K562 (cell line): ENCODE measurements at regions not wholly inside any gene's neighbourhood (a gene's known extent, or its start where the extent isn't known, plus 50 kb on each side); places are given as distances from the start of the nearest gene placed in this dataset.

ENCODE experiments used
- ATAC-seq: fragments of 200-7000 bp; cut with Tn5 transposase; 3 replicates; pipeline ENCODE4 v1.9.1; 2020; ENCODE audit warnings: moderate library complexity
- BruUV-seq: library from RNA; stranded (reverse); fragments of 400-500 nt; replicated peaks from 2 replicates; lab custom pipeline; 2021; lab: Mats Ljungman, UMichigan
- CTCF ChIA-PET: fragments of 300-600 bp; formaldehyde crosslinking; extraction: SDS; loops from one replicate; lab custom pipeline; 2021; ENCODE audit warnings: low intra/inter-chr PET ratio; lab: Yijun Ruan, JAX
- POLR2A ChIA-PET: fragments of 300-600, 350-650 bp; sonication (Branson Sonifier 250); formaldehyde crosslinking; extraction: SDS; loops from one replicate; lab custom pipeline; 2021; ENCODE audit warnings: antibody characterized with exemption, inconsistent platforms; lab: Yijun Ruan, JAX
- DNase-seq, 4 experiments: peaks; one replicate each; pipeline versions ENCODE4 v3.0.0 to v3.0.0-alpha.2; 2011 to 2018; ENCODE audit warnings: low spot score in 3 of 4, mixed read lengths in 3 of 4; ENCODE audit errors: extremely low read depth in 1 of 4
- FAIRE-seq: peaks from 2 replicates; lab custom pipeline; 2011; peaks lifted over from hg19 to GRCh38; lab: Jason Lieb, UNC
- H2AFZ ChIP-seq: 2 replicates; pipeline ENCODE4 v1.6.0; 2011; ENCODE audit warnings: low read depth, low read length, control low read depth, inconsistent platforms
- H3K27ac ChIP-seq: fragments of 200-600 bp; 3 replicates; pipeline ENCODE4 v1.8.0; 2011; ENCODE audit warnings: low read depth, mild to moderate bottlenecking, control low read depth, inconsistent platforms, low read length, moderate library complexity, mixed read lengths; ENCODE audit errors: extremely low read depth
- H3K27me3 ChIP-seq, 2 experiments: fragments of 300-600 bp in 1 of 2; 2 replicates in 1 of 2; 3 replicates in 1 of 2; pipeline versions ENCODE4 v1.6.0 to v1.8.0; 2011; ENCODE audit warnings: inconsistent platforms in 2 of 2, low read length in 2 of 2, mild to moderate bottlenecking in 1 of 2, mixed read lengths in 1 of 2, moderate library complexity in 1 of 2; ENCODE audit not compliant: control insufficient read depth in 2 of 2, insufficient read depth in 2 of 2
- H3K36me3 ChIP-seq: fragments of 300-600 bp; 3 replicates; pipeline ENCODE4 v1.8.0; 2011; ENCODE audit warnings: mild to moderate bottlenecking, low read length, inconsistent platforms; ENCODE audit not compliant: control insufficient read depth, insufficient read depth
- H3K4me1 ChIP-seq, 2 experiments: fragments of 200-600 bp in 1 of 2; replicated peaks in 1 of 2; 2 replicates in 1 of 2; 3 replicates in 1 of 2; pipeline versions ENCODE4 v1.5.1 to v1.8.0; 2011; ENCODE audit warnings: inconsistent platforms in 2 of 2, low read length in 2 of 2, mild to moderate bottlenecking in 1 of 2, mixed read lengths in 1 of 2, moderate library complexity in 1 of 2; ENCODE audit not compliant: control insufficient read depth in 2 of 2, insufficient read depth in 2 of 2
- H3K4me2 ChIP-seq: 2 replicates; pipeline ENCODE4 v1.6.1; 2011; ENCODE audit warnings: low read length, control low read depth, inconsistent platforms, mixed read lengths; ENCODE audit not compliant: insufficient read depth
- H3K4me3 ChIP-seq: fragments of 200-600 bp; sonication (generic), shearing (Covaris generic); 2 replicates; pipeline ENCODE4 v1.5.1; 2016; ENCODE audit warnings: control low read depth, inconsistent platforms
- H3K79me2 ChIP-seq: fragments of 200-600 bp; 3 replicates; pipeline ENCODE4 v1.8.0; 2011; ENCODE audit warnings: low read length, inconsistent platforms; ENCODE audit not compliant: control insufficient read depth, insufficient read depth
- H3K9ac ChIP-seq, 2 experiments: 2 replicates each; pipeline versions ENCODE4 v1.6.0 to v1.6.1; 2011; ENCODE audit warnings: low read depth in 2 of 2, low read length in 2 of 2, control low read depth in 1 of 2, inconsistent platforms in 1 of 2, mild to moderate bottlenecking in 1 of 2, mixed read lengths in 1 of 2; ENCODE audit not compliant: insufficient read depth in 1 of 2
- H3K9me1 ChIP-seq: one replicate; pipeline ENCODE4 v1.6.0; 2011; ENCODE audit warnings: inconsistent platforms, mild to moderate bottlenecking, low read length, moderate library complexity; ENCODE audit not compliant: control insufficient read depth, insufficient read depth
- H3K9me3 ChIP-seq: replicated peaks from 2 replicates; pipeline ENCODE4 v1.5.1; 2011; ENCODE audit warnings: low read depth, low read length, inconsistent platforms; ENCODE audit not compliant: control insufficient read depth, insufficient read depth
- H4K20me1 ChIP-seq: replicated peaks from 2 replicates; pipeline ENCODE4 v1.6.1; 2011; ENCODE audit warnings: low read length, inconsistent platforms, mixed read lengths; ENCODE audit not compliant: control insufficient read depth, insufficient read depth
- ATF1 ChIP-seq, 2 experiments: fragments of 450-650 bp in 1 of 2; IDR thresholded peaks; 2 replicates each; pipeline ENCODE4 v1.6.1; 2016; ENCODE audit warnings: missing compliant biosample characterization in 1 of 2, missing genetic modification characterization in 1 of 2
- C11orf30 ChIP-seq: fragments of 450-650 bp; IDR thresholded peaks from 2 replicates; pipeline ENCODE4 v1.6.1; 2016; ENCODE audit warnings: low read depth, mild to moderate bottlenecking
- CEBPB ChIP-seq: fragments of 450-650 bp; IDR thresholded peaks from 2 replicates; pipeline ENCODE4 v1.6.1; 2016; ENCODE audit warnings: missing genetic modification characterization, missing compliant biosample characterization
- CTBP1 ChIP-seq: fragments of 450-650 bp; IDR thresholded peaks from 2 replicates; pipeline ENCODE4 v1.6.1; 2016; ENCODE audit warnings: borderline replicate concordance
- ELF4 ChIP-seq: fragments of 450-650 bp; formaldehyde crosslinking; IDR thresholded peaks from 2 replicates; pipeline ENCODE4 v1.4.0; 2022; ENCODE audit warnings: missing genetic modification characterization
- PHB ChIP-seq: fragments of 250-450 bp; sonication (Bioruptor Pico); IDR thresholded peaks from 2 replicates; pipeline ENCODE4 v1.5.0; 2021
- PHTF2 ChIP-seq: fragments of 250-450 bp; sonication (Bioruptor Pico); IDR thresholded peaks from 2 replicates; pipeline ENCODE4 v1.5.0; 2021; ENCODE audit warnings: mild to moderate bottlenecking
- POLR2G ChIP-seq: fragments of 200-400 bp; formaldehyde crosslinking; IDR thresholded peaks from 2 replicates; pipeline ENCODE4 v1.6.1; 2017; ENCODE audit warnings: low read depth, mild to moderate bottlenecking, antibody characterized with exemption, low read length, moderate library complexity
- STAG1 ChIP-seq: sonication (generic); formaldehyde crosslinking; IDR thresholded peaks from 2 replicates; pipeline ENCODE4 v1.5.0; 2020; ENCODE audit warnings: missing genetic modification reagents, borderline replicate concordance
- ZNF143 ChIP-seq: sonication (generic); formaldehyde crosslinking; IDR thresholded peaks from 2 replicates; pipeline ENCODE4 v1.9.0; 2022; ENCODE audit warnings: mild to moderate bottlenecking, missing genetic modification reagents
- ZNF184 ChIP-seq: sonication (generic); formaldehyde crosslinking; IDR thresholded peaks from 2 replicates; pipeline ENCODE4 v1.5.0; 2020; ENCODE audit warnings: missing genetic modification reagents
- ZNF324 ChIP-seq: fragments of 250-450 bp; sonication (Bioruptor Pico); IDR thresholded peaks from 2 replicates; pipeline ENCODE4 v1.4.0; 2020; ENCODE audit warnings: mild to moderate bottlenecking
- WGBS: fragments of 100-300 bp; shearing (Covaris generic); methylation state at CpG from one replicate; pipeline ENCODE4 v1.1.6; 2016; ENCODE audit warnings: low coverage, mixed read lengths; ENCODE audit not compliant: insufficient coverage; ENCODE audit errors: missing lambda C conversion rate; 5-methylcytosine and 5-hydroxymethylcytosine counted together
- in situ Hi-C: fragments of 300-500 bp; cut with MboI; formaldehyde crosslinking; loops from 4 replicates; pipeline ENCODE4 v1.15.0; 2018; ENCODE audit warnings: inconsistent platforms, mixed read lengths
- intact Hi-C: fragments of 100-400 bp; cut with micrococcal nuclease; formaldehyde crosslinking; loops from 2 replicates; pipeline ENCODE4 v1.14.2; 2022

DNA sequence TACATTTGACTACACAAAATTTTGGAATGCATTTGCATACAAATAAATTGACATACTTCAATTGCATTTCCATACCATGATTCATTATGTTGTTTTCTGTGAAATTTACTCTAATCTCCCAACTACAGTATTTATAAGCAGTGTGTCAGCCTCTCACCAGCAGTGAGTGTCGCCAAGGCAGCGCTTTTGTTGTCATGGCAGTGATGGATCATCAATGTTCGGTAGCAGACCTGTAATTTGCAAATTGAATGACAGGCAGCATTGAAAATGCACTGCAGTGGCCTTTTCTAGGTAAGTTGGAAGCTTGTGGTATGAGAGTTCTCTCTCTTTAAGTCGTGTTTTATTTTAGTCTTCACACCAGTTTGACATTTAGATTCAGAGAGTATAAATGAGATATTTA lies 534.1 kb downstream of the PCDH17 start:
- ATAC-seq (no peak), FAIRE-seq (no peak), DNase-seq (no peak)
- Histone ChIP-seq H3K27me3 (no peaks in the 10 kb centered on the region), H3K36me3 (no peaks in the 10 kb centered on the region), H3K4me1 (no peaks in the 10 kb centered on the region), H3K4me3 (no peak overlapping the region), H3K9ac (no peak overlapping the region), H3K79me2 (no peaks in the 10 kb centered on the region), H3K9me1 (no peaks in the 10 kb centered on the region), H3K4me2 (no peak overlapping the region), H4K20me1 (no peaks in the 10 kb centered on the region), H3K9me3 (no peaks in the 10 kb centered on the region), H2AFZ (no peak overlapping the region), H3K27ac (no peak overlapping the region)
- no peak for TF ChIP-seq C11orf30
- no peak for TF ChIP-seq ATF1 (CRISPR knock-in tag; IDR thresholded peaks at IDR 0.05)
- no peak for TF ChIP-seq ATF1 (tag; IDR thresholded peaks at IDR 0.05)
- TF ChIP-seq CTBP1 = no peak
- no peak for TF ChIP-seq PHB
- no peak for TF ChIP-seq POLR2G
- no peak for TF ChIP-seq ZNF184
- no peak for TF ChIP-seq ELF4 (CRISPR knock-in tag)
- ChIA-PET CTCF (no interaction called here), POLR2A (no interaction called here)
- in situ Hi-C loops (no loop called here), intact Hi-C loops (no loop called here)
- no TSS peak for BruUV-seq
- WGBS = 0% methylated on average over 4 of the region's 4 CpGs

DNA sequence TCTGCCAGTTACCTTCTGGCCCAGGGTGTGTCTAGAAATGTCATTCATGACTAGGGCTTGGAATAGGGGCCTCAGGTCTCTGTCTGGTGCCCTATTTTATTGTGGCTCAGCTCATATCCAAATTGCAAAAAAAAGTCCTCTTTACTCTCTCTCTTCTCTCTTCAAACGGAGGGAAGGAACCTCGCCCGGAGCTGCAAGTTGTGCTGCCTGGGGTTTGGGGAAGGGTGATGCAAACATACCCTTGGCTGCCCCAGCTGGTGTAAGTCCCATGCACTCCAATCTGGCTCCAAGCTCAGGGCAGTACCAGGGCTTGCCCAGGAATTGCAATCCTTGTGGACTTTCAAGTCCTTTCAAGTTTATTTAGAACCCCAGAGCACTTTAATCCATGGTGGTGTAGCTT lies 549.6 kb downstream of the PCDH17 start:
- no peak overlapping the region for H3K4me2 ChIP-seq
- H3K9me1 ChIP-seq = no peaks in the 10 kb centered on the region
- CTCF ChIA-PET = no interaction called here
- TF ChIP-seq ZNF324 (no peak), ZNF143 (CRISPR knock-in tag) (no peak), CEBPB (tag) (no peak), STAG1 (CRISPR knock-in tag) (no peak), PHTF2 (CRISPR knock-in tag) (no peak)
- TF ChIP-seq, all 486 proteins: peak for 0
- in situ Hi-C loops = no loop called here
- no peaks in the 10 kb centered on the region for H3K9me3 ChIP-seq
- FAIRE-seq = no peak
- no TSS peak for BruUV-seq
- no peak overlapping the region for H3K9ac ChIP-seq
- no peak overlapping the region for H3K4me3 ChIP-seq
- no peak for DNase-seq
- H4K20me1 ChIP-seq = no peaks in the 10 kb centered on the region
- 0% methylated on average over 3 of the region's 3 CpGs for WGBS
- POLR2A ChIA-PET = no interaction called here
- no peak overlapping the region for H2AFZ ChIP-seq
- H3K27me3 ChIP-seq = no peaks in the 10 kb centered on the region
- no peaks in the 10 kb centered on the region for H3K79me2 ChIP-seq
- intact Hi-C loops = no loop called here
- H3K36me3 ChIP-seq = no peaks in the 10 kb centered on the region
- no peak for ATAC-seq
- no peaks in the 10 kb centered on the region for H3K4me1 ChIP-seq
- H3K27ac ChIP-seq = no peak overlapping the region
